ENCODE measurements at regions not wholly inside any gene's neighbourhood (a gene's known extent, or its start where the extent isn't known, plus 50 kb on each side); places are given as distances from the start of the nearest gene placed in this dataset.

- Histone ChIP-seq H3K27me3 (no peaks in the 10 kb centered on the region), H3K9me3 (peaks cover 0 to 3% (median 0%) of the 10 kb centered on the region in 4 donors), H3K36me3 (no peaks in the 10 kb centered on the region), H3K27ac (no peak overlapping the region), H3K4me3 (no peak overlapping the region), H3K4me1 (no peaks in the 10 kb centered on the region)
- 9 to 55% methylated on average over 9 of the region's 9 CpGs for WGBS, 2 donors
- no peak for TF ChIP-seq POLR2AphosphoS5 (IDR thresholded peaks at IDR 0.05)
- TF ChIP-seq POLR2A (IDR thresholded peaks at IDR 0.05), result no peak
- TF ChIP-seq CTCF (IDR thresholded peaks at IDR 0.05), result no peak
- no peak for TF ChIP-seq EP300 (IDR thresholded peaks at IDR 0.05)
- DNase-seq, result no peak
- intact Hi-C loops (cut with DNase I), result no loop called here
Measured at GRCh38 chr7:98551611-98552273, 65.3 kb upstream of the NPTX2 start.

GRCh38 chr7:98548971-98549370 lies 68.1 kb upstream of the NPTX2 start:
- DNase-seq, result no peak
- no peaks in the 10 kb centered on the region for H3K36me3 ChIP-seq
- WGBS, 2 donors, result 61 to 76% methylated on average over 6 of the region's 6 CpGs
- H3K9me3 ChIP-seq, result peaks cover 0 to 3% (median 0%) of the 10 kb centered on the region in 4 donors
- no peak overlapping the region for H3K27ac ChIP-seq
- TF ChIP-seq EP300 (IDR thresholded peaks at IDR 0.05) (no peak), POLR2AphosphoS5 (IDR thresholded peaks at IDR 0.05) (no peak), POLR2A (IDR thresholded peaks at IDR 0.05) (no peak), CTCF (IDR thresholded peaks at IDR 0.05) (no peak)
- no peak overlapping the region for H3K4me3 ChIP-seq
- no peaks in the 10 kb centered on the region for H3K27me3 ChIP-seq
- intact Hi-C loops (cut with DNase I), result no loop called here
- H3K4me1 ChIP-seq, result no peaks in the 10 kb centered on the region

GRCh38 chr7:98548370-98548769 lies 68.7 kb upstream of the NPTX2 start:
- Histone ChIP-seq H3K36me3 (no peaks in the 10 kb centered on the region), H3K27ac (no peak overlapping the region), H3K27me3 (no peaks in the 10 kb centered on the region), H3K4me3 (no peak overlapping the region), H3K4me1 (no peaks in the 10 kb centered on the region), H3K9me3 (peaks cover 0 to 3% (median 0%) of the 10 kb centered on the region in 4 donors)
- TF ChIP-seq POLR2AphosphoS5 (IDR thresholded peaks at IDR 0.05), result no peak
- TF ChIP-seq EP300 (IDR thresholded peaks at IDR 0.05), result no peak
- no peak for TF ChIP-seq POLR2A (IDR thresholded peaks at IDR 0.05)
- TF ChIP-seq CTCF (IDR thresholded peaks at IDR 0.05), result no peak
- intact Hi-C loops (cut with DNase I), result no loop called here
- no peak for DNase-seq
- 91% methylated on average over 2 of the region's 2 CpGs for WGBS, 2 donors

- Histone ChIP-seq H3K36me3 (no peaks in the 10 kb centered on the region), H3K4me1 (no peaks in the 10 kb centered on the region), H3K9me3 (no peaks in the 10 kb centered on the region), H3K27me3 (no peaks in the 10 kb centered on the region), H3K4me3 (no peak overlapping the region), H3K27ac (no peak overlapping the region)
- intact Hi-C loops (cut with DNase I), result no loop called here
- 83 to 86% methylated on average over 10 of the region's 10 CpGs for WGBS, 2 donors
- no peak for DNase-seq
- TF ChIP-seq POLR2A (IDR thresholded peaks at IDR 0.05) (no peak), POLR2AphosphoS5 (IDR thresholded peaks at IDR 0.05) (no peak), EP300 (IDR thresholded peaks at IDR 0.05) (no peak), CTCF (IDR thresholded peaks at IDR 0.05) (no peak)
Measured at GRCh38 chr7:98541101-98541500, 76.0 kb upstream of the NPTX2 start.

- H3K27ac ChIP-seq, result no peak overlapping the region
- TF ChIP-seq POLR2AphosphoS5 (IDR thresholded peaks at IDR 0.05) (no peak), EP300 (IDR thresholded peaks at IDR 0.05) (no peak), POLR2A (IDR thresholded peaks at IDR 0.05) (no peak), CTCF (IDR thresholded peaks at IDR 0.05) (no peak)
- 75 to 78% methylated on average over 1 of the region's 1 CpG for WGBS, 2 donors
- no peak for DNase-seq
- H3K9me3 ChIP-seq, result no peaks in the 10 kb centered on the region
- intact Hi-C loops (cut with DNase I), result no loop called here
- H3K4me1 ChIP-seq, result no peaks in the 10 kb centered on the region
- no peak overlapping the region for H3K4me3 ChIP-seq
- no peaks in the 10 kb centered on the region for H3K36me3 ChIP-seq
- H3K27me3 ChIP-seq, result no peaks in the 10 kb centered on the region
Measured at GRCh38 chr7:98539865-98540264, 77.2 kb upstream of the NPTX2 start.

Measured in sigmoid colon (tissue), 6 donors.